ENCODE measurements at regions not wholly inside any gene's neighbourhood (a gene's known extent, or its start where the extent isn't known, plus 50 kb on each side); places are given as distances from the start of the nearest gene placed in this dataset.

DNA sequence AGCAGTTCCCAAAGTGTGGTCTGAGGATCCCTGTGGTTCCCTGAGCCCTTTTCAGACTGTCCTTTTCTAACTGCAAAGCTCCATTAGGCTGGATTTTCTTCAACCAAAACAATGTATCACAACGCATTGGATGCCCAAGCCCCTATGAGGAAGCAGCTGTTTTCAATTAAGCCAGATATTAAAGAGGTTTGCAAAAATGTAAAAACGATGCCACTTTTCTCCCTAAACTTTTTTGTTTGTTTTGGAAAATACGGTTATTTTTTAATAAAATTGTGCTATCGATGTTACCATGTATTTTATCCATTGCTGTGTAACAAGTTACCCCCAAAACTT lies 170.4 kb upstream of the BCOR start:
- no peak overlapping the region for H3K4me3 ChIP-seq (ENCODE audit: low read depth, low read length)
- DNase-seq (ENCODE audit: low read depth, low spot score) = no peak
- TF ChIP-seq, protein P1, sequence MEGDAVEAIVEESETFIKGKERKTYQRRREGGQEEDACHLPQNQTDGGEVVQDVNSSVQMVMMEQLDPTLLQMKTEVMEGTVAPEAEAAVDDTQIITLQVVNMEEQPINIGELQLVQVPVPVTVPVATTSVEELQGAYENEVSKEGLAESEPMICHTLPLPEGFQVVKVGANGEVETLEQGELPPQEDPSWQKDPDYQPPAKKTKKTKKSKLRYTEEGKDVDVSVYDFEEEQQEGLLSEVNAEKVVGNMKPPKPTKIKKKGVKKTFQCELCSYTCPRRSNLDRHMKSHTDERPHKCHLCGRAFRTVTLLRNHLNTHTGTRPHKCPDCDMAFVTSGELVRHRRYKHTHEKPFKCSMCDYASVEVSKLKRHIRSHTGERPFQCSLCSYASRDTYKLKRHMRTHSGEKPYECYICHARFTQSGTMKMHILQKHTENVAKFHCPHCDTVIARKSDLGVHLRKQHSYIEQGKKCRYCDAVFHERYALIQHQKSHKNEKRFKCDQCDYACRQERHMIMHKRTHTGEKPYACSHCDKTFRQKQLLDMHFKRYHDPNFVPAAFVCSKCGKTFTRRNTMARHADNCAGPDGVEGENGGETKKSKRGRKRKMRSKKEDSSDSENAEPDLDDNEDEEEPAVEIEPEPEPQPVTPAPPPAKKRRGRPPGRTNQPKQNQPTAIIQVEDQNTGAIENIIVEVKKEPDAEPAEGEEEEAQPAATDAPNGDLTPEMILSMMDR (IDR thresholded peaks at IDR 0.05; ENCODE audit: insufficient read depth, low read length, missing control alignments) = no peak
- ChIA-PET POLR2A (no interaction called here), CTCF (no interaction called here)

GRCh38 chrX:40267334-40268187 lies 169.8 kb upstream of the BCOR start:
- CTCF ChIA-PET = interaction anchor here (0.6 to 2.0 kb wide), 5 partner anchors 163 to 536 kb away, joined by 3 to 4 read pairs (median 3); no protein-coding TSS in a partner anchor

DNA sequence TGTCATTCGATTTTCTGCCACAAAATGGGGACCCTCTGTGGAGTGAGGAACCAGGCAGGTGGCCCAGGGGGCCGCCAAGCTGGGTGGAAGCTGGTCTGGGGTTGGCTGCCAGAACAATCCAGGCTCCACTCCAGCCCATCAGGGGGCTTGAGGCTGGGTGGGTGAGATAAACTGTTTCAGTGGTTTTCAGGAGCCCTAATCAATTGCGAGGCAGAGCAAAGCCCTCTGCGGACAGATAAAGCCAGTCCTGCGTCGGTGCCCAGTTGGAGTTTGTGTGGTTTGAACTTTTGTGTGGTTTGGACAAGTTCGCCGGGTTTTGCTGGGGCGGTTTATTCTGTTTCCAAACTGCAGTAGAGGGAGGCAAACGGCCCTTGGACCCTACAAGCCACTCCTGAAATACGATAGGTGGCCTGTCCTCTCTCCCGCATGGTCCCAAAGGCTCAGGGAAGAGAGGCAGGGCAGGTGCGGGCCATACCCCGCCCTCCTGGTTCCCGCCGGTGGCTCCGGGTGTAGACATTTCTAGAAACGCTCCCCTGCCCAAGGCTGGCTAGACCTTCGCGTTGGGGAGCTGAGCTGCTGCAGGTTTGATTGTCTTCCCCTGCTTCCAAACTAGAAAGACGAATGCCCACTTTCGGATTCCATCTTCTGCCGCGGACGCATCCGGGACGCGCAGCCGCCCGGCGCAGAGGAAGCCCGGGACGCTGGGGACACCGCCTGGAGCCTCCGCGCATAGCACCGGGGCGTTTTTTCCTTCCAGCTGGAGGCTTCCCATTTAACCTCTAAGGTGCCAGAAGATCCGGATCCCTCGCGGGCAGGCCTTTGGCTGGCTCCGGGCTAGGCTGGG lies 169.0 kb upstream of the BCOR start:
- ChIA-PET POLR2A (interaction anchor here (0.7 kb wide), 1 partner anchor 173 kb away, joined by 3 read pairs; no protein-coding TSS in a partner anchor), CTCF (interaction anchor here (0.6 to 2.0 kb wide), 5 partner anchors 162 to 535 kb away, joined by 3 to 4 read pairs (median 3); no protein-coding TSS in a partner anchor)
- TF ChIP-seq, protein P1 (IDR thresholded peaks at IDR 0.05; ENCODE audit: insufficient read depth, low read length, missing control alignments) = peak; percentile 75
- peak overlapping the region; percentile 50 for H3K4me3 ChIP-seq (ENCODE audit: low read depth, low read length)
- DNase-seq (ENCODE audit: low read depth, low spot score) = no peak

More at GRCh38 chrX:40267334-40268187, 169.8 kb upstream of the BCOR start:
- no peak for DNase-seq (ENCODE audit: low read depth, low spot score)
- H3K4me3 ChIP-seq (ENCODE audit: low read depth, low read length) = peak overlapping the region; percentile 32
- TF ChIP-seq, protein P1 (IDR thresholded peaks at IDR 0.05; ENCODE audit: insufficient read depth, low read length, missing control alignments) = no peak
- POLR2A ChIA-PET = interaction anchor here (0.7 kb wide), 1 partner anchor 174 kb away, joined by 3 read pairs; no protein-coding TSS in a partner anchor

- ChIA-PET POLR2A (no interaction called here), CTCF (interaction anchor here (2.0 kb wide), 1 partner anchor 362 kb away, joined by 4 read pairs; no protein-coding TSS in a partner anchor)
- DNase-seq (ENCODE audit: low read depth, low spot score) = no peak
- TF ChIP-seq, protein P1 (IDR thresholded peaks at IDR 0.05; ENCODE audit: insufficient read depth, low read length, missing control alignments) = no peak
- H3K4me3 ChIP-seq (ENCODE audit: low read depth, low read length) = no peak overlapping the region
These were observed 168.2 kb upstream of the BCOR start for GRCh38 chrX:40265936-40266335.

GRCh38 chrX:40263014-40263560 lies 165.3 kb upstream of the BCOR start:
- DNase-seq (ENCODE audit: low read depth, low spot score) = no peak
- POLR2A ChIA-PET = interaction anchor here (0.9 to 1.1 kb wide), 2 partner anchors 166 to 167 kb away, joined by 3 to 4 read pairs; partner anchors contain the start of gene BCOR
- CTCF ChIA-PET = interaction anchor here (0.8 kb wide), 1 partner anchor 312 kb away, joined by 3 read pairs; no protein-coding TSS in a partner anchor
- TF ChIP-seq, protein P1 (IDR thresholded peaks at IDR 0.05; ENCODE audit: insufficient read depth, low read length, missing control alignments) = no peak
- no peak overlapping the region for H3K4me3 ChIP-seq (ENCODE audit: low read depth, low read length)
